Liver (tissue), 8 donors: ENCODE measurements at regions not wholly inside any gene's neighbourhood (a gene's known extent, or its start where the extent isn't known, plus 50 kb on each side); places are given as distances from the start of the nearest gene placed in this dataset.

Experiments
- DNase-seq: peaks from one replicate; pipeline ENCODE4 v3.0.0-alpha.2; 2017; ENCODE audit warnings: low spot score
- H3K27ac ChIP-seq, 2 donors: one replicate each; pipeline ENCODE4 v1.7.0; 2013; ENCODE audit warnings: inconsistent platforms in 2 of 2, low read length in 2 of 2, control low read depth in 1 of 2, low read depth in 1 of 2, mild to moderate bottlenecking in 1 of 2
- H3K27me3 ChIP-seq, 4 donors: one replicate each; pipeline versions ENCODE4 v1.6.1 to v1.7.0; 2013; ENCODE audit warnings: low read length in 3 of 4, inconsistent platforms in 1 of 4, mild to moderate bottlenecking in 1 of 4, moderate library complexity in 1 of 4; ENCODE audit not compliant: control insufficient read depth in 4 of 4, insufficient read depth in 4 of 4
- H3K36me3 ChIP-seq, 4 donors: one replicate each; pipeline versions ENCODE4 v1.6.1 to v1.7.0; 2013; ENCODE audit warnings: low read length in 3 of 4, mild to moderate bottlenecking in 3 of 4, low read depth in 1 of 4, moderate library complexity in 1 of 4; ENCODE audit not compliant: control insufficient read depth in 4 of 4, insufficient read depth in 3 of 4
- H3K4me1 ChIP-seq, 4 donors: one replicate each; pipeline versions ENCODE4 v1.6.1 to v1.7.0; 2013; ENCODE audit warnings: low read length in 3 of 4, mild to moderate bottlenecking in 3 of 4, moderate library complexity in 1 of 4; ENCODE audit not compliant: control insufficient read depth in 4 of 4, insufficient read depth in 4 of 4
- H3K4me3 ChIP-seq, 3 donors: one replicate each; pipeline versions ENCODE4 v1.6.1 to v1.7.0; 2013; ENCODE audit warnings: low read length in 3 of 3, control low read depth in 1 of 3, low read depth in 1 of 3, mild to moderate bottlenecking in 1 of 3
- H3K9ac ChIP-seq, 2 donors: one replicate each; pipeline ENCODE4 v1.7.0; 2013; ENCODE audit warnings: low read length in 2 of 2, mild to moderate bottlenecking in 2 of 2, moderate library complexity in 2 of 2, control low read depth in 1 of 2, low read depth in 1 of 2
- H3K9me3 ChIP-seq, 4 donors: one replicate each; pipeline versions ENCODE4 v1.6.1 to v1.7.0; 2013; ENCODE audit warnings: low read length in 3 of 4; ENCODE audit not compliant: control insufficient read depth in 4 of 4
- ATF3 ChIP-seq: IDR thresholded peaks from 2 replicates; pipeline ENCODE4 v1.6.1; 2016; ENCODE audit warnings: antibody characterized with exemption
- EGR1 ChIP-seq, 2 donors: IDR thresholded peaks; 2 replicates each; pipeline ENCODE4 v1.6.1; 2016 to 2018; ENCODE audit warnings: antibody characterized with exemption in 2 of 2, low read depth in 2 of 2
- FOXA1 ChIP-seq: IDR thresholded peaks from 2 replicates; pipeline ENCODE4 v1.6.1; 2016; ENCODE audit warnings: antibody characterized with exemption
- FOXA2 ChIP-seq: IDR thresholded peaks from 2 replicates; pipeline ENCODE4 v1.6.1; 2016; ENCODE audit warnings: antibody characterized with exemption
- GABPA ChIP-seq, 2 donors: IDR thresholded peaks in 1 of 2; conservative IDR thresholded peaks in 1 of 2; 2 replicates each; pipeline ENCODE4 v1.6.1; 2016; ENCODE audit warnings: antibody characterized with exemption in 2 of 2, mild to moderate bottlenecking in 1 of 2, moderate library complexity in 1 of 2
- HNF4A ChIP-seq, 2 donors: conservative IDR thresholded peaks; 2 replicates each; pipeline ENCODE4 v1.6.1; 2016; ENCODE audit warnings: antibody characterized with exemption in 2 of 2, mild to moderate bottlenecking in 2 of 2
- HNF4G ChIP-seq: IDR thresholded peaks from 2 replicates; pipeline ENCODE4 v1.6.1; 2016; ENCODE audit warnings: antibody characterized with exemption
- JUND ChIP-seq, 2 donors: IDR thresholded peaks; 2 replicates each; pipeline ENCODE4 v1.6.1; 2016; ENCODE audit warnings: antibody characterized with exemption in 2 of 2
- NR2F2 ChIP-seq: IDR thresholded peaks from 2 replicates; pipeline ENCODE4 v1.6.1; 2016; ENCODE audit warnings: antibody characterized with exemption
- RAD21 ChIP-seq, 2 donors: IDR thresholded peaks; 2 replicates each; pipeline ENCODE4 v1.6.1; 2016; ENCODE audit warnings: antibody characterized with exemption in 2 of 2, mild to moderate bottlenecking in 2 of 2
- REST ChIP-seq: IDR thresholded peaks from 2 replicates; pipeline ENCODE4 v1.6.1; 2016; ENCODE audit warnings: antibody characterized with exemption, mild to moderate bottlenecking
- RXRA ChIP-seq, 2 donors: IDR thresholded peaks; 2 replicates each; pipeline ENCODE4 v1.6.1; 2017 to 2018; ENCODE audit warnings: antibody characterized with exemption in 2 of 2, mild to moderate bottlenecking in 1 of 2
- SP1 ChIP-seq: IDR thresholded peaks from 2 replicates; pipeline ENCODE4 v1.6.1; 2018; ENCODE audit warnings: antibody characterized with exemption, mild to moderate bottlenecking
- TAF1 ChIP-seq: conservative IDR thresholded peaks from 2 replicates; pipeline ENCODE4 v1.6.1; 2016; ENCODE audit warnings: antibody characterized with exemption, mild to moderate bottlenecking
- YY1 ChIP-seq: IDR thresholded peaks from 2 replicates; pipeline ENCODE4 v1.6.1; 2016; ENCODE audit warnings: antibody characterized with exemption, mild to moderate bottlenecking
- ZBTB33 ChIP-seq: IDR thresholded peaks from 2 replicates; pipeline ENCODE4 v1.6.1; 2016; ENCODE audit warnings: antibody characterized with exemption
- WGBS: extraction: QIAGEN DNeasy Blood & Tissue Kit; methylation state at CpG from one replicate; pipeline ENCODE4 v1.1.7; 2013; 5-methylcytosine and 5-hydroxymethylcytosine counted together
- TF ChIP-seq, protein P1 (sequence below): IDR thresholded peaks from 2 replicates; pipeline ENCODE4 v1.6.1; 2016; ENCODE audit warnings: antibody characterized with exemption
- TF ChIP-seq, protein P2 (sequence below): fragments of 150-350 bp; IDR thresholded peaks from 2 replicates; pipeline ENCODE4 v1.5.1; 2017; ENCODE audit warnings: improper control_type of control experiment, low read depth, low read length; ENCODE audit not compliant: missing input control
- donor health status: healthy.
- donor health status: healthy.
- donor health status: healthy.
- donor health status: healthy.
- donor health status: healthy.

GRCh38 chr19:29370276-29370675 lies 155.5 kb upstream of the VSTM2B start:
- H3K4me3 ChIP-seq: no peak overlapping the region
- DNase-seq: no peak
- H3K9me3 ChIP-seq: peaks cover 0 to 4% (median 0%) of the 10 kb centered on the region in 4 donors
- H3K4me1 ChIP-seq: no peaks in the 10 kb centered on the region
- no peak overlapping the region for H3K27ac ChIP-seq
- H3K27me3 ChIP-seq: peaks cover 0 to 3% (median 2%) of the 10 kb centered on the region in 4 donors
- H3K36me3 ChIP-seq: no peaks in the 10 kb centered on the region
- no peak overlapping the region for H3K9ac ChIP-seq
- 84% methylated on average over 9 of the region's 9 CpGs for WGBS
- TF ChIP-seq FOXA1: no peak
- TF ChIP-seq ZBTB33: no peak
- TF ChIP-seq HNF4A (conservative IDR thresholded peaks at IDR 0.05): no peak
- TF ChIP-seq ATF3: no peak
- TF ChIP-seq GABPA (IDR thresholded peaks at IDR 0.05 in 1 of 2, conservative IDR thresholded peaks at IDR 0.05 in 1 of 2): no peak
- no peak for TF ChIP-seq NR2F2
- TF ChIP-seq FOXA2: no peak
- TF ChIP-seq, protein P1, sequence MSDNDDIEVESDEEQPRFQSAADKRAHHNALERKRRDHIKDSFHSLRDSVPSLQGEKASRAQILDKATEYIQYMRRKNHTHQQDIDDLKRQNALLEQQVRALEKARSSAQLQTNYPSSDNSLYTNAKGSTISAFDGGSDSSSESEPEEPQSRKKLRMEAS: no peak
- TF ChIP-seq EGR1 (IDR thresholded peaks at IDR 0.05; ENCODE audit: low read depth in 2 of 2): no peak
- TF ChIP-seq REST: no peak
- no peak for TF ChIP-seq HNF4G
- TF ChIP-seq TAF1: no peak
- no peak for TF ChIP-seq SP1
- no peak for TF ChIP-seq JUND (IDR thresholded peaks at IDR 0.05)
- TF ChIP-seq RAD21 (IDR thresholded peaks at IDR 0.05): no peak
- TF ChIP-seq, protein P2, sequence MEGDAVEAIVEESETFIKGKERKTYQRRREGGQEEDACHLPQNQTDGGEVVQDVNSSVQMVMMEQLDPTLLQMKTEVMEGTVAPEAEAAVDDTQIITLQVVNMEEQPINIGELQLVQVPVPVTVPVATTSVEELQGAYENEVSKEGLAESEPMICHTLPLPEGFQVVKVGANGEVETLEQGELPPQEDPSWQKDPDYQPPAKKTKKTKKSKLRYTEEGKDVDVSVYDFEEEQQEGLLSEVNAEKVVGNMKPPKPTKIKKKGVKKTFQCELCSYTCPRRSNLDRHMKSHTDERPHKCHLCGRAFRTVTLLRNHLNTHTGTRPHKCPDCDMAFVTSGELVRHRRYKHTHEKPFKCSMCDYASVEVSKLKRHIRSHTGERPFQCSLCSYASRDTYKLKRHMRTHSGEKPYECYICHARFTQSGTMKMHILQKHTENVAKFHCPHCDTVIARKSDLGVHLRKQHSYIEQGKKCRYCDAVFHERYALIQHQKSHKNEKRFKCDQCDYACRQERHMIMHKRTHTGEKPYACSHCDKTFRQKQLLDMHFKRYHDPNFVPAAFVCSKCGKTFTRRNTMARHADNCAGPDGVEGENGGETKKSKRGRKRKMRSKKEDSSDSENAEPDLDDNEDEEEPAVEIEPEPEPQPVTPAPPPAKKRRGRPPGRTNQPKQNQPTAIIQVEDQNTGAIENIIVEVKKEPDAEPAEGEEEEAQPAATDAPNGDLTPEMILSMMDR: no peak
- TF ChIP-seq RXRA (IDR thresholded peaks at IDR 0.05): no peak
- TF ChIP-seq YY1: no peak
